ENCODE measurements at regions not wholly inside any gene's neighbourhood (a gene's known extent, or its start where the extent isn't known, plus 50 kb on each side); places are given as distances from the start of the nearest gene placed in this dataset.

DNA sequence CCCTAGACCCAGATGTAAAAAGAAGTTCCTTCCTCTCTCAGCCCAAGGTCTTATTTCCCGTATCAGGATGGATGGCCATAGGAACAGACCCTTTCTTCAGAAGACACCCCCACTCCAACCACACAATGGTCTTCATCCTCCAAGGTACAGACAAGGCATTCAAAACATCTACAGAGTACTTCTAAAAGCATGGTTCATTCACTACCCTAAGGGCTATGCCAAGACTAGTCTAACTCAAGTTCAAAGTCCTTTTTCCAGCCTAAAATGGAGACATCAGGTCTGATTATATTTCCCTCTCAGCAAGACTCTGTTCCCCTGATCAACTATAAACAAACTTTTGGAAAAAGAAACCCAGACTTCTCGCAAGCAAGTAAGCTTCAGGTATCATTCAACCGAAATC lies 388.9 kb downstream of the NPIPA8 start:
- H3K27ac ChIP-seq: no peak overlapping the region
- TF ChIP-seq, protein P1, sequence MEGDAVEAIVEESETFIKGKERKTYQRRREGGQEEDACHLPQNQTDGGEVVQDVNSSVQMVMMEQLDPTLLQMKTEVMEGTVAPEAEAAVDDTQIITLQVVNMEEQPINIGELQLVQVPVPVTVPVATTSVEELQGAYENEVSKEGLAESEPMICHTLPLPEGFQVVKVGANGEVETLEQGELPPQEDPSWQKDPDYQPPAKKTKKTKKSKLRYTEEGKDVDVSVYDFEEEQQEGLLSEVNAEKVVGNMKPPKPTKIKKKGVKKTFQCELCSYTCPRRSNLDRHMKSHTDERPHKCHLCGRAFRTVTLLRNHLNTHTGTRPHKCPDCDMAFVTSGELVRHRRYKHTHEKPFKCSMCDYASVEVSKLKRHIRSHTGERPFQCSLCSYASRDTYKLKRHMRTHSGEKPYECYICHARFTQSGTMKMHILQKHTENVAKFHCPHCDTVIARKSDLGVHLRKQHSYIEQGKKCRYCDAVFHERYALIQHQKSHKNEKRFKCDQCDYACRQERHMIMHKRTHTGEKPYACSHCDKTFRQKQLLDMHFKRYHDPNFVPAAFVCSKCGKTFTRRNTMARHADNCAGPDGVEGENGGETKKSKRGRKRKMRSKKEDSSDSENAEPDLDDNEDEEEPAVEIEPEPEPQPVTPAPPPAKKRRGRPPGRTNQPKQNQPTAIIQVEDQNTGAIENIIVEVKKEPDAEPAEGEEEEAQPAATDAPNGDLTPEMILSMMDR (IDR thresholded peaks at IDR 0.05): no peak
- intact Hi-C loops (cut with DNase I): no loop called here
- H3K9me3 ChIP-seq: no peaks in the 10 kb centered on the region
- DNase-seq (ENCODE audit: low spot score in 2 of 2): no peak
- no peaks in the 10 kb centered on the region for H3K27me3 ChIP-seq
- no peak overlapping the region for H3K4me3 ChIP-seq
- H3K4me1 ChIP-seq: no peaks in the 10 kb centered on the region
- H3K36me3 ChIP-seq: no peaks in the 10 kb centered on the region

DNA sequence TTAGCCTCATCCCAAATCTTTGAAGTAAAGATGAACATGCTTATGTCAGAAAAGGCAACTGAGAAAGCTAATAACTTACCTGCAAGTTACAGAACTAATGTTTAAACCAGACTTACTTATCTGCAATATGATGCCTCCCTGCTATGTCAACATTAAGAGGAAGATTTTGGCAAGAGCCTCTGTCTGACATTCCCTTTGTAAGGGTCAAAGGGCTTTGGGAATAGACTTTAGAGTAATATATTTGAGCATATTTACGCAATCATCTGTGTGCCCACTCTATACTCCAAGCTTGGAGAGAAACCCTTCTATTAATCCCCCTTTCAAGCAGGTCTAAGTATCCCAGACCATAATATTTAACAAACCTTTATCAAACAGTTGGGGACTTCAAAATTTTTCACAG lies 389.4 kb downstream of the NPIPA8 start:
- H3K4me1 ChIP-seq: no peaks in the 10 kb centered on the region
- no peak overlapping the region for H3K4me3 ChIP-seq
- H3K9me3 ChIP-seq: no peaks in the 10 kb centered on the region
- no peak for DNase-seq (ENCODE audit: low spot score in 2 of 2)
- H3K27me3 ChIP-seq: no peaks in the 10 kb centered on the region
- TF ChIP-seq, protein P1 (IDR thresholded peaks at IDR 0.05): no peak
- intact Hi-C loops (cut with DNase I): no loop called here
- H3K27ac ChIP-seq: no peak overlapping the region
- no peaks in the 10 kb centered on the region for H3K36me3 ChIP-seq

DNA sequence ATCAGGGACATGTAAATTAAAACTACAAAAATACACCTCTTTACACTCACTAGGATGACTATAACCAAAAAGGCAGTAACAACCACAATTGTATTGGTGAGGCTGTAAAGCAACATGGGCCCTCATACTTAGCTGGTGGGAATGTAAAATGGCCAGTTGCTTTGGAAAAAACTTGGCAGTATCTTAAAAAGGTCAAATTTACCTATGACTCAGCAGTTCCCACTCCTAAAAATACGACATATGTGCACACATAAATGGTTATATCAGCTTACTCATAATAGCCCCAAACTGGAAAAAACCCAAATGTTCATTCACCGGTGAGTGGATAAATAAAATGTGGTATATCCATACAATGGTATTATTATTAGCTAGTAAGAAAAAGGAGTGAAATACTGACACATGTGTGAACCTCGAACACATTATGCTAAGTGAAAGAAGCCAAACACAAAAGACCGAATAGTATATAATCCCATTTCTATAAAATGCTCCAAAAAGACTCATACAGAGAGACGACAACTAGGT lies 391.4 kb downstream of the NPIPA8 start:
- H3K9me3 ChIP-seq: no peaks in the 10 kb centered on the region
- H3K4me3 ChIP-seq: no peak overlapping the region

DNA sequence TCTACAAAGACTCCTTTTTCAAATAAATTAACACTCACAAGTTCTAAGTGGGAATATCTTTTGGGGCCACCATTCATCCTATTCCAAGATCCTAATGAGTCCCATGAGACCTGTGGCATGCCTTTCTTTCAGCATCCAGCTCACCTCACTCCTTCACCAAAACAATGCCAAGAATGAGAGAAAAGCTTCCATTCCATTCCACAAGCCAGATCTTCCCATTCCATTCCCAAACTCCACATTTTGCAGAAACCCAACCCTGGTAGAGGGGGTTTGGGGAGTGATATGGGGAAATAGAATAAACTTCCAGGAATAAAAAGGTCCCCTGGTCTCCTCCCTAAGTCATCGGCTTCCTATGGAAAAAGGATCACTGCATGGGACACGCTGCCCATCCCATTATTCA lies 392.2 kb downstream of the NPIPA8 start:
- no peaks in the 10 kb centered on the region for H3K4me1 ChIP-seq

More for the DNA sequence above, 391.4 kb downstream of the NPIPA8 start:
- intact Hi-C loops (cut with DNase I): no loop called here
- H3K4me1 ChIP-seq: no peaks in the 10 kb centered on the region
- no peak overlapping the region for H3K27ac ChIP-seq
- no peaks in the 10 kb centered on the region for H3K36me3 ChIP-seq
- TF ChIP-seq, protein P1 (IDR thresholded peaks at IDR 0.05): no peak
- H3K27me3 ChIP-seq: no peaks in the 10 kb centered on the region
- DNase-seq (ENCODE audit: low spot score in 2 of 2): no peak

DNA sequence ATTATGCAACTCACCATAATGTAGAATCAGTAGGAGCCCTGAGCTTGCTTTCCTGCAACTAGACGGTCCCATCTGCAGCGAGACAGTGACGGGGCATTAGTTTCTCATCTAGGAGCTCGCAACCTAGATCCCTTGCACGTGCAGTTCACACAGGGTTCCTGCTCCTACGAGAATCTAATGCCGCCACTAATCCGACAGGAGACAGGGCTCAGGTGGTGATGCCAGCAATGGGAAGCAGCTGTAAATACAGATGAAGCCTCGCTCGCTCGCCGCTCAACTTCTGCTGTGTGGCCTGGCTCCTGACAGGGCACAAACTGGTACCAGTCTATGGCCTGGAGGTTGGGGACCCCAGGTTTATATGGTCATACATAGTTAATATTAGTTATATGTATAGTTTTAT lies 394.5 kb downstream of the NPIPA8 start:
- intact Hi-C loops (cut with DNase I): no loop called here
- Histone ChIP-seq H3K4me3 (no peak overlapping the region), H3K27ac (no peak overlapping the region), H3K27me3 (no peaks in the 10 kb centered on the region), H3K9me3 (no peaks in the 10 kb centered on the region), H3K36me3 (no peaks in the 10 kb centered on the region), H3K4me1 (no peaks in the 10 kb centered on the region)
- TF ChIP-seq, protein P1 (IDR thresholded peaks at IDR 0.05): no peak
- DNase-seq (ENCODE audit: low spot score in 2 of 2): no peak

More for the DNA sequence above, 392.2 kb downstream of the NPIPA8 start:
- no peaks in the 10 kb centered on the region for H3K36me3 ChIP-seq
- TF ChIP-seq, protein P1 (IDR thresholded peaks at IDR 0.05): no peak
- no peaks in the 10 kb centered on the region for H3K9me3 ChIP-seq
- H3K4me3 ChIP-seq: no peak overlapping the region
- no peak for DNase-seq (ENCODE audit: low spot score in 2 of 2)
- no peak overlapping the region for H3K27ac ChIP-seq
- intact Hi-C loops (cut with DNase I): no loop called here
- H3K27me3 ChIP-seq: no peaks in the 10 kb centered on the region
